NCI-H1105 treated with DMSO at 0.1 percent for 48 hours (cell line): ENCODE measurements at regions not wholly inside any gene's neighbourhood (a gene's known extent, or its start where the extent isn't known, plus 50 kb on each side); places are given as distances from the start of the nearest gene placed in this dataset.

Experiments
- DNase-seq: peaks from one replicate; lab custom pipeline; 2025; lab: John Stamatoyannopoulos, UW

DNA sequence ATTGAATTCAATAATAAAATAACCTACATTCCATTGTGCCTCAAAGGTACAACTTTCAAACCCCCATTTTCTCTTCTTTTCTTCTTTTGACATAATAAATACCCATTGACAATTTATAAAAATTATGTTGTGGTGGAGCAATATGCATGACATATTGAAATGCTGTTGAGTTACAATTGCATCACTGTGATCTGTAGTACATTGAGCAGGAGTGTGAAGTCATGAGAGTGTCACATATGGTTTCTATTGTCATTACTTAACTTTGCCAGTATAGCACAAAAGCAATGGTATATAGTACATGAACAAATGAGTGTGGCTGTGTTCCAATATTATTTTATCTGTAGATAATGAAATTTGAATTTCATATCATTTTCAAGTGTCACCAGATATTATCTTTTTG lies 441.3 kb downstream of the GJA1 start:
- no peak for DNase-seq

DNA sequence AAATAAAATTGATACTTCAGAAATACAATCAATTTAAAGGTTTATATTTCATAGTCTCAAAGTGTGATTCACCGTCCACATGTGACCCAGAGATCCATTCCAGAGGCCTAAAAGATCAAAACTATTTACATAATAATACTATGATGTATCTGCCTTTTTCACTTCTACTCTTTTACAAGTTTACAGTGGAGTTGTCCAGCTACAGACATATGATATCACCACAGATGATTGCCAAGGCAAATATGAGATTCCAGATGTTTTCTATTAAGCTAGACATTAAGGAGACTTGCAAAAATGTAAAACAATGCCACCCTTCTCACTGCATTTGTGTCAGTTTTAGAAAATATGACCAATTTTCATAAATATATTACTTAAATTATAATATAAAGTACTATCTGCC lies 443.7 kb downstream of the GJA1 start:
- DNase-seq, result no peak

DNA sequence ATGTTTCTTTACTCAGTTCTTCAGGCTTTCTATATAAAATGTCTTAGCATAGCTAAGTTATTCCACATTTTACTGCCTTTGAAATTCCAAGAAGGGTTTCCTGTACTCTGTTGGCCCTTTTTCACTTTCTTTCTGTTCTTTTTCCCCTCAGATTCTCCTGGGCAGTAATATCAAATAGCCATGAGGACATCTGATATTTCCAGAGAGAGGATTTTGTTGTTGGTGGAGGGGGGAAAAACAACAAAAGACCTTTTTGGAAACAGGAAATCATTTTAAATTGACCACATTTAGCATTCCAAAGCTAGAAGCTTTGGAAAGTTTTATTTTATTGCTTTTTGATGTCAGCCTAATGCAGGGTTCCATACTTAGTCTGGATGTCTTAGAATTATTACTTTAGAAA lies 445.4 kb downstream of the GJA1 start:
- no peak for DNase-seq

DNA sequence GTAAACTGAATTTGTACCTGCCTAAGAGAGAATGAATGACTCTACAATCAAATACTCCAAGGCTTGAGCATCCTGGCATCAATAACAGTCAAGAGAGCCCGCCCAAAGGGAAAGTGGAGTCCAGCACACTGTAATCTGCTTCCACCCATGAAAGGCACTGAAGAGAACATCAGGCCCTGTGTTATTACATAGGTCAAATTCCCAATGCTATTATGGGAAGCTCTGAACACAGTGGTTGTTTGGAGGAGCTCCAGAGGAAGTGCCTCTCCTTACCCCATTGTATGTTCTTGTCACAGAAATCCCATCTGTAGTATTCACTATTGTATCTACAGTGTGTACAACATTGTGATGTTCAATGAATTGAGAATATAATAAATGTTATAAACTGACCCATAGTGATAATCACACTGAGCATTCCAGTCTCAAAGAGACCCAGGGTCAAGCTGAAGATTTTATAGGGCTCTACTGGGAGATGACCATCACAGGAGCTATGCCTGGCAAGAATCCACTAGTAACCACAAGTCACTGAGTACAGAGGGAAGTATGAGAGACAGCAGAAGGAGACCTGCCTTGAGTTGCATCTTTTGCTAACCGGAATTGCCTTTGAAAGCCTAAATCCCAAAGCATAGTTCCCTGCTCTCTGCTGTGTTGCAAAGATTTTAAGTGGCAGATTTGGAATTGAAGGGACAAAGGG lies 446.7 kb downstream of the GJA1 start:
- no peak for DNase-seq

DNA sequence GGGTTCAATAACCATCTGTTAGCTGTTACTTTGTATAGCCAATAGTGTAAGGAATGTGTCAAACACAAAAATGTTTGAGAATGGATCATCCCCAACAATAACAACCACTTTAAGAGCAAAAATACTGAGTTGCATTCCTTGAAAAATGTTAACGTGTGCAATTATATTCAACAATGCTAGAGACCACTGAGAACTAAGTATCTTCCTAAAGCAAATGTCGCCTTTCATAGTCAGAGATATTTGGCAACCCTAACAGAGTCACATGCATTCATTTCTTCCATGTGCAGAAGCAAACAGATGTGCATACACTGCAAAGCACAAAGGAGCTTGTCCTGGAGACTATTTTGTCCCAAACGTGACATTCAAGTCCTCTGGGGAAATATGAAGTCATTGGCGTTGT lies 448.6 kb downstream of the GJA1 start:
- DNase-seq, result no peak

DNA sequence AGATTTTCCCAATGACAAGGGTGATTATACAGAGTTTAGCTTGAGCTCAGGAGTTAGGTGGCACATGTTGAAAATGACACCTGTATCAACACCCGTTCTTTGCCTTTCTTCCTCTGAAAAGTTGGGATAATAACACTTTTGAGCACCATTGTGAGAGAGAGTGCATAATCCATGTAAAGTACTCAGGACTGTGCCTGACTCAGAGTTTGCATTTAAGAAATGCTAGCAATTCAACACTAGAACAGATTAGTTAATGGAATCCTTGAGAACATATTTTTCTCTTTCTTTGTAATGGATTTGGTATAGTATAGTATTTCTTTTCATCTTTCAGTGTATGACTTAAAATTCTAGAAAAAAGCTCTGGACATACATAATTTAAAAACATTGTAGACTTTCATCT lies 449.2 kb downstream of the GJA1 start:
- DNase-seq, result no peak

DNA sequence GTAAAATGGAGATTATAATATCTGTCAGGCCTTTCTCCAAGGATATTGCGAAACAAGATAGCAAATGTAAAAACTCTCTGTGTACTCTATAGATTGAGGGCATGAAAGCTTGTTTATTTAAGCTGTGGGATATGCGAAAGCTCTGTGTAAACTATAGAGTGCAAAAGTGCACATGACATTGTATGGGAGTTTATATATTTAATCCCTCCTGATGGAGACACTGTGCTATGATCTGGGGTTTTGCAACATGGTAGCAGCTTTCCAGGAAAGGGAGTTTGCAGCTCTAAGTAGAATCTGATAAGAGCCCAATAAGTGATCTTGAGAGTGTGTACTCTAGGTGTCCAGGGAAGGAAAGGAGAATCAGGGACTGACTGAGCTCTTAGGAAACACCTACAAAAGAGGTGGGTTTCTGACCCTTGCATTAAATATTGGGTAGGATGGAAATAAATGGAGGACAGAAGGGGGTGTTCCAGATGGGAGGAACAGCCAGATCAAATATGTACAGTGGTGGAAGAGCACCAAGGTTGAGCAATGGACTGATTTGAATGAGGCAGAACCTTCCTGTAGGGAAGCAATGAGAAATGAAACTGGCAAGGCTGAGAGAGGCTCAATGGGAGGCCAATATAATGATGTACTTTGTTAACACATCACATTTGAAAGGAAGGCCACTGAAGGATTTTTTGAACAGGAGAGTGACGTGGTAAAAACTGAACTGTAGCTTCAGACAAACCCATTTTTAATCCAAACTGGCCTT lies 450.1 kb downstream of the GJA1 start:
- no peak for DNase-seq

DNA sequence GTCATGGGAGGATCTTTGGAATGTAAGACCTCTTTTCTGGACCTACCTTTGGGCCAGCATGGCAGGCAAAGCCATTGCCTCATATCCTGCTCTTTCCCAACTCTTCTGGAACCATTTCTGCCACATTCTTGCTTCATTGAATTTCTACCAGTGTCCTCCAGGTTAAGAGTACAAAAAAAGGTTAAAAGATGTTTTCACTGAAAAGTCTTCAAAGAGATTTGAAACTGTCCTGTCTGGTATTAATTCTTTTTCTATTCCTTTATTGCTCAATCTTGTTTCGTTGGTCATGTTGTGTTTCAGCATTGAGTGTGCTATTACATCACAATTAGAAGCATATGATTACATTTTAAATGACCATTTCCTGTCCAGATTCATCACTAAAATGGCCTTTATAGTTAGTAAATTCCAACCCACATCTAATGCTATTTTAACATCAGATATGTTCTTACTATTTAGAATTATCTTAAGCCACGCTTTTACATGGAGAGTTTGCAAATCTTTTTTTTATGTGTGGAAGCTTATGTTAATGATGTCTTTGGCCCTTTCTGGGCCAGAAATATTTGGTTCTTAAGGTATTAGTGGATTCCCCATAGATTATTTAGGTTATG lies 450.9 kb downstream of the GJA1 start:
- DNase-seq, result no peak

DNA sequence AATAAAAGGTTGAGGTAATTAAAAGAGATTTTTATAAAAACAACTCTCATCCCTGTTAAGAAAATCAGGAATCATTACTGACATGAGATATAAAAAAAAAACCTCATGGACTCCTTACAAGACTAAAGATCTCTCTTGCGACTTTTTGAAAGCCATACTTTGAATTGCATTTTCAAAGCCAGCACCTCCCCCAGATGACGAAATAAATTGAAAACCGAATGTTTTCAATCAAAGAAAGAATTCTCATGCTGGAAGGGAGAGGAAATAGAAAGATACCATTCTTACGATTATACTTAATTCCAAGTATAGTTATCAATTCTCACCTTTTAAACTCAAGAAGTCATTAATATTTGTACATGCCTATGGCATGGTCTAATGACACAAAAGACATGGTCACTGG lies 452.3 kb downstream of the GJA1 start:
- no peak for DNase-seq

DNA sequence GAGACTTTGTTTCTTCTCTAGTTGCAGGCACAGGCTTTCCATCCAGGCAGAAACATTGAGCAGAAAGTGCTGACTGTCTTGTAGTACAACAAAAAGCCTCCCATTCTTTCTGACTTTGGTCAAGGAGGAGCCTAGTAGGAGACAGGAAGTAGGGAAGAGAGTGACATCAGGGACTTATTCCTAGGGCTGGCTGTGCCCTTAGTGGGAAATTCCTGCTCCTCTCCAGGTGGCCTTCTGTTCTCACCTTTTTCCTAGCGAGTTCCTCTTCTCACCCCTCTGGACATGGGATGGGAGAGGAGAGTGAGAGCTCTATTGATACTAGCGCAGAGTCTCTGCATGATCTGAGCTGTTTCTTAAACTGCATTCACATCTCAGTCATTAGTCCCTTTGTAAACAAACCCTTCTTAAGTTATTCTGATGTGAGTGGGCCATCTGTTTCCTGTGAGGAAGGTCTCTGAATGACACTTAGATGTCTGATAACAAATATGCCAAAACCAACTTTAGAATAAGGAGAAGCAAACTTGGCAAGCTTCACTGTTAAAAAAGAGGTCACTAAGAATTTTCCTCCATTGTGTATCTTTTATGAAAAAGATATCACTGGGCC lies 455.0 kb downstream of the GJA1 start:
- no peak for DNase-seq

DNA sequence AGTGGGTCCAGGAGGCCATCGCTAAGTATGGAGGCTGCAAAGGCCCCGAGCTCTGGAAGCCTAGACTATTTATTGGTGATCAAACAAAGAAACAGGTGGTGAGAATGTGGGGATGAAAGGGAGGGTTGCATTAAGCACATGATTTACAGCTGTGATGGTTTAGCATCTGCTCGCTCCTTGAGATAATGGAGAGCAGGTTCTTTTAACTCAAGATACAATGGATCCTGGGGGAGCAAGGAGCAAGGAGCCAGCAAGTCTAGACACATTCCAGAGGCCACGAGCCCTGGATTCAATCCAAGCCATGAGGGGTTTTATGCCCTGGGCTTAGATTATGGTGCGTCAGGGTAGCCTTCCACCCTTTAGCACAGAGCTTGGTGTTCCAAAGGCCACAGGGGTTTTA lies 460.3 kb downstream of the GJA1 start:
- peak; percentile 27 for DNase-seq

DNA sequence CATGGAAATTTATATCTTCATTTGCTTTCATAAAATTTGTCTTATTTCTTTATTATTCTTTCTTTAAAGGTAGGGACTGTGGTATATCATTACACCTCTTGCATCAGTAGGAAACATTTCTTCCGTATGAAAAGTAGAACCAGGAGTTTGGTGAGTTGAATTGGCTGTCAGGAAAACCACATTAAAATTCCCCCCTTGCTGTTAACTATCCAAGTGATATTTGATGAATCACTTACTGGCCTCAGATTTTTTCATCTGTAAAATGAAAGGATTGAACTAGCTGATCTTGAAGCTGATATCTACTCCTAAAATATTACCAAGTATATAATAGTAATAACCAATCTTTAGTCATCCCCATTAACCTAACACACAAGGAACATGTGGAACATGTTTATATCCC lies 460.9 kb downstream of the GJA1 start:
- DNase-seq, result no peak

DNA sequence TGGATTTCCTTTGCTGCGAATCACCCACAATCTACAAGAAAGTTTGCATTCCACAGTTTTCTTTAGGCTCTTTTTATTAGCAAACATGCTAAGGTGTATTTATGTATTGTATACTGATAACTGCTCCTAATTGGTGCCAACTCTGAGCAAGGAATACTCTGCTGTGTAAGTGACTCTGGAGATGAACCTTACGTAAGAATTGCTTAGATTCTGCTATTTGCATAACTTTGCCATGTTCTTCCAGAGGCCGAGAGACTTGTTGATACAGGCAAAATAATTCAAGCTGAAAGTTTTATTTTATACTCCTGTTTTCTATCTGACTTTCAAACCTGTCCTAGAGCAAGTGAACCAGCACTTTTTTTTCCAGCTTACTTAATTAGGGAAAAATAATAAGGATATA lies 461.3 kb downstream of the GJA1 start:
- DNase-seq, result peak; percentile 42

DNA sequence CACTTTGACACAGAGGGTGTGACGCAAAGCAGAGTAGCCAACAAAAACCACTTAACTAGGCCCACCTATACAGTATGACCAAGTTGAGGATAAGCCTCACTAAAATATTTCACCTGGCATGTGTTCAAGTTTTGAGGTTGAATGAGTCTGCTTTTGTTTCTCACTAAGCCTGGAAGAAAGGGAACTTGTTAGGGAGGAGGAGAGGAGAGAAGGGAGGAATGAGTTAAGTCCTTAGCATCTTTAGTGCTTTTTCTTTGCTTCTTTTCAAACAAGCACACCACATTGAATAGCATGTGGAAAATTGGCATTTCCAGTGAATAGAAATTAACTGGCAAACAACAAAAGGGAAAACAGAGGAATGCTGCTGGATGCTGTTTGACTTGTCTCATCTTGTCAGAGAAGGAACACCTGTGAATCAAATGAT lies 461.9 kb downstream of the GJA1 start:
- DNase-seq, result peak; percentile 91

DNA sequence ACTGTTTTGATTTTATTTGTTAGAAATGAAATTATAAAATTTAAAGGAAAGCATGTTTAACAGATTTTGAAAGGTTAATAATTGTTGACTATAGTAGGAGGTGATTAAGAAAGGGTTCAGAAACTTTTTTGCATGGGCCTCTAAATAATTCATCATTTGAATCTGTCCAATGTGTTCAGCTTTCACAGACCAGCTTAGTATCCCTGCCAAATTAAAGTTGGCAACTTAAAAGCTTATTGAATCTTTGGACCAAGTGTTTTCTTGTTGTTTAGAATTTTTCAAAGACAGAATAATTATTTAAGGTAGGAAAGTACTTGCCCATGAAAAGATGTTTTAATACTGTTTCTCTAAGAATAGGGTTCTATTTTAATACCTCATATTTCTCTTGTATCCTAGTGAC lies 466.0 kb downstream of the GJA1 start:
- no peak for DNase-seq

DNA sequence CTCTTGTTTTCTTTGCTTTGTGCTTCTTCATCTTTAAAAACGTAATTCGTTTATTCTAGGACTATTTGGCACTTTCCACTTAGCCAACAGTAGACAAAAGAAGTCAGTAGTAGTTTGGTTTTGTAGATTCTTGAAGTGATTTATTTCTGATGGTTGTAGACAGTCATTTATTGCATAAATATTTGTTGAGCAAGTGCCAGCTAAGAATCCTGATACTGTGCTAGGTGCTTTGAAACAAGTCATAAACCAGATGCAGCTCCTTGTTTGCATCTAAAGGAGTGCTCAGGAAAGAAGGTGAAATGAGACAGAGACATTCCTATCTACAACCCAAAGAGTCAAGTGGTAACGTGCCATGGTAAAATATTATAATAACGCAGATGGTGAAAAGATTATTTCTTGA lies 469.1 kb downstream of the GJA1 start:
- no peak for DNase-seq

DNA sequence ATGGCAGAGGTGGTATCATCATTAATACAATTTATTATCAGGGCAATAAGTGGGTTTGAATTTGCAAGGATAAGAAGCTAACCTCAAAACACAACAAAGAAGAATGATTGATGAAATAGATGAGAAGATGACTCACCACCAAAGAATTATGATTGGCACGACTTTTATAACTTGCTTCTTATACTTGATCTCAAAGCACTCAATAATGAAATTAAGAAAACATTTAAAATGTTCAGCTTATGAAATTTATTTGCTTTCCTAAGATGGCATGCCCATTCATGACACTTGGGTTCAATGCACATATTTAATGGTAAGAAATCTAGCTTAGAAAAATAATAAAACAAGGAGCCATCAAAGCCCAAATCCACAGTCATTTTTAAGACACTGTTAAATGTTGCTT lies 477.5 kb downstream of the GJA1 start:
- DNase-seq, result no peak

DNA sequence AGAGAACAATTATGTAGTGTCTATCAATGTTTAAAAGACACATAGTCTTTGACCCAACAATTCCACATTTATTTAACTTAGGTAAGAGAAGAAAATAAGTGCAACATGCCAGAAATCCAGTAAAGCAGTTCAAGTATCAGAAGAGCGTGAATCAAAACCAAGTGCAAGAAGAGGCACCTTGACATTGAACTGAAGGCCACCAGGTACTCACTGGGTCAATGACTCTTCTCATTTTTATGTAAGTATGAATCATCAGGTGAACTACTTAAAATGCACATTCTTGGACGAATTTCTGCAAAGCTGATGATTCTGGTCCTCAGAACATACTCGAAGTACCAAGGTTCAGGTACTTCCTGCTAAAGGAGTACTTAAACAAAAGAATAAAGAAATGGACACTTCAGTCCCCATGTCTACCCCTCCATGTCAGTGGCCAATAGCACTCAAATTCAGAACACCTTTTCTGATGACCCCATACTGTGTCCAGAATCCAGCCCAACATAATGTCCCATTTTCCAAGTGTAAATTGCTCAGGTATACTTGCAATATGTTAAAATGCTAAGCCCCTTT lies 481.9 kb downstream of the GJA1 start:
- DNase-seq, result no peak

DNA sequence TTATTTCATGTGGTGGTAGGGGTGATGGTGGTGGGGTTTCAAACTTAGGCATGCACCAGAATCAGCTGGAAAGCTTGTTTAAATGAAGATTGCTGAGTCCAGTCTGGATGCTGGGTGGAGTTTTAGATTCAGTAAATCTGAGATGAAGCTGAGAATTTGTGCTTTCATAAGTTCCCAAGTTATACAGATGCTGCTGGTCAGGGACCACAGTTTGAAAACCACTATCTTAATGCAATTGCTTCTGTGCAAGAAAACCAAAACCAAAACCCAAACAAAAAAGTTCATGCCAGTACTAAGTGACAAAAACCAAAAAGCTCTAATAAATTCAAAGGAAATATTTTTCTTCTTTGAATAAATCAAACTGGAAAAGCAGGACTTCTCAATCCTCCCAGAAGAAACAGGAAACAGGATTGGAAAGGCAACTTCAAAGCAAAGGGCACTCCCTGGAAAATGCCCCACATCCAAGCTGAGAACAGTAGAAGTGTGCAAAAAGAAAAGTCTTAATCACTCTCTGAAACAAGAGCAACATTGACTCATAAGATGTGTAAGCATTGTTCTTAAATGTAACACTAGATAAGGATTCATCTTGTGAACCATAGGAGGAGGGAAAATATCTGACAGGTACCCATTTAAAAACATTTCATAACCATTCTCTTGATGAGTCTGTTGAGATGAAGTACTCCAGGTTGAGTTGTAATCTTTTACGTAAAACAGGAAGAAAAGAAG lies 481.5 kb upstream of the HSF2 start:
- DNase-seq, result no peak

DNA sequence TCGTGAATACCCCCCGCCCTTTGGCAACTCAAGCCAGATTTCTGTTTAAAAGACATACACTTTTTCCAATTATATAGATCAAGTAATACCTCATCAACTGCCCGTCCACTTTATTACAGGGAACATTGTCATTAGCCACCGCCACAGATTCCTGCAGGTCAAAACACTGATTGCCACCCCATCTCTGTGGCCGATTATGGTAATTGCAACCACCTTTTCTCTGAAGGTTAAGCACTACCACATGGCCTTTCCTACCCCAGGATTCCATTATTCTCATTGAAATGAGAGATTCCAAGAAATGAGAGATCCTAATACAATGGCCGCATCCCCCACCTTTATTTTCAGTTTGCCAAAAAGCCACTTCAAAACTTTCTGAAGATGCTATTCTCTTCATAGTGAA lies 478.8 kb upstream of the HSF2 start:
- no peak for DNase-seq

DNA sequence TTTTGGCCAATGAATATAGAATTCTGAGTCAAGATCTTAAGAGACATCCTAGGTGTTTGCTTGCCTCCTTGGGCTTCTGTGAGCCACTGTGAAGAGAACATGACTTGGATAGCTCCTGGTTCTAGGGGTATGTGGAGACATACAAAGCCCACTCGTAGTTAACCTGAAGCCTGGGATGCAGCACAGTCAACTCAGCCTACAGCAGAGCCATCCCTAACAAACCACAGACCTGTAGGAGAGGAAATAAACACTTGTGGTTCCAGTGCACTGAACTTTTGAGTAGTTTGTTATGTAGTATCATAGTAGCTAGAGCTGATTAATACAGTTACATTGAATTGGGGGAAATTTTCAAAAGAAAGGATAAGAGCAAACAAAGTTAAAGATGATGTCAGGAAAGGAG lies 474.4 kb upstream of the HSF2 start:
- no peak for DNase-seq
